ENCODE measurements at regions not wholly inside any gene's neighbourhood (a gene's known extent, or its start where the extent isn't known, plus 50 kb on each side); places are given as distances from the start of the nearest gene placed in this dataset.

DNA sequence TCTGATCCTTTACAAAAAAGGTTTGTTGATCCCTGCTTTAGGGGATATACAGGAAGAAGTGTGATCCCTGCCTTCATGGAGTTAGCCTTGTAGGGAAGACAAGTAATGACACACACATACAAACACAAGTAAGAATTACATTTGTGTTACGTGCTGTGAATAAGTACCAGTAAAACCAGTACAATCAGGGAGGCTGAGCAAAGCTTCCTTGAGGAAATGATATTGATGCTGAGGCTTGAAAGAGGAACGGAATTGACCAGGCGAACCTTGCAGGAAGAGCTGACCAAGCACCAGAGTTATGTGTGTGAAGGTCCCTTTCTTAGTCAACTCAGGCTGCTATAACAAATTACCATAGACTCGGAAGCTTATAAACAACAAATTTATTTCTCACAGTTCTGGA lies 83.6 kb upstream of the CACUL1 start:
- no peak for DNase-seq
- H3K27ac ChIP-seq, result no peak overlapping the region
- WGBS, 3 donors, result 86 to 91% (median 89%) methylated on average over 4 of the region's 4 CpGs
- ATAC-seq, result no peak
- TF ChIP-seq, protein P1, sequence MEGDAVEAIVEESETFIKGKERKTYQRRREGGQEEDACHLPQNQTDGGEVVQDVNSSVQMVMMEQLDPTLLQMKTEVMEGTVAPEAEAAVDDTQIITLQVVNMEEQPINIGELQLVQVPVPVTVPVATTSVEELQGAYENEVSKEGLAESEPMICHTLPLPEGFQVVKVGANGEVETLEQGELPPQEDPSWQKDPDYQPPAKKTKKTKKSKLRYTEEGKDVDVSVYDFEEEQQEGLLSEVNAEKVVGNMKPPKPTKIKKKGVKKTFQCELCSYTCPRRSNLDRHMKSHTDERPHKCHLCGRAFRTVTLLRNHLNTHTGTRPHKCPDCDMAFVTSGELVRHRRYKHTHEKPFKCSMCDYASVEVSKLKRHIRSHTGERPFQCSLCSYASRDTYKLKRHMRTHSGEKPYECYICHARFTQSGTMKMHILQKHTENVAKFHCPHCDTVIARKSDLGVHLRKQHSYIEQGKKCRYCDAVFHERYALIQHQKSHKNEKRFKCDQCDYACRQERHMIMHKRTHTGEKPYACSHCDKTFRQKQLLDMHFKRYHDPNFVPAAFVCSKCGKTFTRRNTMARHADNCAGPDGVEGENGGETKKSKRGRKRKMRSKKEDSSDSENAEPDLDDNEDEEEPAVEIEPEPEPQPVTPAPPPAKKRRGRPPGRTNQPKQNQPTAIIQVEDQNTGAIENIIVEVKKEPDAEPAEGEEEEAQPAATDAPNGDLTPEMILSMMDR (IDR thresholded peaks at IDR 0.05), result no peak
- H3K4me1 ChIP-seq, result no peaks in the 10 kb centered on the region
- no peak overlapping the region for H3K4me3 ChIP-seq
- no peaks in the 10 kb centered on the region for H3K36me3 ChIP-seq (ENCODE audit: insufficient read depth in 1 of 2, low read depth in 1 of 2)
- H3K27me3 ChIP-seq (ENCODE audit: insufficient read depth in 3 of 3, low read length in 2 of 3), result no peaks in the 10 kb centered on the region
- H3K9me3 ChIP-seq, result no peaks in the 10 kb centered on the region
- intact Hi-C loops (cut with DNase I), result no loop called here

DNA sequence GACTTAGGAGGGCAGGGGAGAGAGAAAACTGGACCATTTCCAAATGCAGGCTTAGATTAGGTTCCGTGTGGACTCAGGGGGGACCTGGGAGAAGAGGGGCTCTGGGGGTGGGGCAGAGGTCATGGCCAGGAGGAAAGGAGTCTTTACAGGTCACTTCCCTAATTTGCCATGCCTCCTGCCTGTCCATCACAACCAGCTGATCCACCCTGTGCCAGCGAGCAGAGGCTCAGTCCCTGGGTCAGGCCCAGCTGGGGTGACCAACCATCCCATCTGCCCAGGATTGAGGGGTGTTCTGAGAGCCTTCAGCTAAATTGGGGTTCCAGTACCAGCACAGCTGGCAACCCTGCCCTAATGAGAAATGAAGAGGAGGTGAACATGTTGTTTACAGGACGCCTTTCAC lies 84.6 kb upstream of the CACUL1 start:
- Histone ChIP-seq H3K4me3 (no peak overlapping the region), H3K27ac (no peak overlapping the region), H3K36me3 (ENCODE audit: insufficient read depth in 1 of 2, low read depth in 1 of 2) (no peaks in the 10 kb centered on the region), H3K4me1 (no peaks in the 10 kb centered on the region), H3K9me3 (no peaks in the 10 kb centered on the region), H3K27me3 (ENCODE audit: insufficient read depth in 3 of 3, low read length in 2 of 3) (no peaks in the 10 kb centered on the region)
- ATAC-seq (no peak), DNase-seq (no peak)
- TF ChIP-seq, protein P1 (IDR thresholded peaks at IDR 0.05), result no peak
- 85 to 93% (median 87%) methylated on average over 3 of the region's 3 CpGs for WGBS, 3 donors
- intact Hi-C loops (cut with DNase I), result no loop called here

DNA sequence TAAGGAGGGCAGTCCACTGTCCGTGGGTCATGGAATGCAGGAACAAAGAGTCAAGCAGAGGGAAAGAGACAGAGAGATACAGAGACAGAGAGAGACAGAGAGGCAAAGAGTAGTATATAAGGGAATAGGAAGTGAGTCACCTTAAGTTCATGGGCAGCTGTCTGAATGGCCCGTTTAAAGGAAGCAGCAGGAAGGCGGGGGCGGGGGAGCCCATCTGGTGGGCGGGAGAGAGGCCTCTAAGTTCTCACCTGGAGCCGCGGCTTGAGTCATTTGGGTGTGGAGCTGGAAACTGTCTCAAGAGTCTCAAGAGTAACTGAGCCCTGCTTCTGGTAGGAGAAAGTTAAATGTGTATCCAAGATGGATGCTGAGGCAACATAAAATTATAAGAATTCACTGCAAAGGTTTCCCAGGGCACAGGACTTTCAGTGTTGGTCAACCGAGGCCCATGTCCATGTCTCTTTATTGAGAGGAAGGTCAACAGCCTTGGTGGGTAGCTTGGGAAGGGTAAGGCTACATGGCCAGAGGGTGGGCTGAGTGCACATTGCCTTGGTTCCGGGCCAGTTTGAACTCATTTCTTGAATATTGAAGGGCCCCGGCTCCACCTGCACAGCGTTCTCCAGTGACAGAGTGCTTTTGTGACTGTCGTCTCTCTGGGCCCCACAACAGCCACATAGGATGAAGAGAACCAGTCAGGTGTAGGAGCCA lies 85.5 kb upstream of the CACUL1 start:
- TF ChIP-seq, protein P1 (IDR thresholded peaks at IDR 0.05), result no peak
- ATAC-seq, result no peak
- no peaks in the 10 kb centered on the region for H3K36me3 ChIP-seq (ENCODE audit: insufficient read depth in 1 of 2, low read depth in 1 of 2)
- intact Hi-C loops (cut with DNase I), result no loop called here
- no peaks in the 10 kb centered on the region for H3K9me3 ChIP-seq
- WGBS, 3 donors, result 85 to 87% (median 86%) methylated on average over 12 of the region's 12 CpGs
- no peak for DNase-seq
- no peaks in the 10 kb centered on the region for H3K27me3 ChIP-seq (ENCODE audit: insufficient read depth in 3 of 3, low read length in 2 of 3)
- no peak overlapping the region for H3K27ac ChIP-seq
- peaks cover 7% of the 10 kb centered on the region for H3K4me1 ChIP-seq
- no peak overlapping the region for H3K4me3 ChIP-seq

DNA sequence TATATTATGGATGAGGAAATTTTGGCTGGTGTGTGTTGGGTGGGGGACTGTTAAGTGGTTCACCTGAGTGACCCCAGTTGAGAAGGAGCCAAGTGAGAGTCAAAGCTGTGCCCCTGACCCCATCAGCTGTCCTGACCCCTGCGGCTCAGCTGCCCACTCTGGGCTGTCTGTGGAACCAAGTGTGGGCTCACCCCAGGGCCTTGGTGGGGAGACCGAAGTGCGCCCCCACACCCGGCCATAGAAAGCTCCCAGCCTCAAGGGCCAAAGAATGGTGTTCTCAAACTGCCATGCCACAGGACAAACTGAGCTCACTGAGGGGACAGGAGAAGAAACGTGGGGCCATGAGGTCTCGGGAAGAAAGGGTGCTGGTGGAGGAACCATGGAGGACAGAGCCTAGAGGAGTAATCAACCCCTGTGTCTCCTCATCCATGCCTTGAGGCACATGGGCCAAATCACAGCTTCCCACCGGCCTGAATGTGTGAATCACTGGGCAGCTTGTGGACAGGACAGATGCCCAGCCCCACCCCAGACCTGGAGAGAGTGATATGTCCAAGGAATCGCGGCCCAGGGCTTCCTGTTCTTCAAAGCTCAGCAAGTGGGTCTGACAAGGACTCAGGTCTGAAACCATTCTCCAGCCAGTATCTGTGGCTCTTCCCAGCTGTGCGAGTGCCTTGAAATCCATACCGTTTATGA lies 86.2 kb upstream of the CACUL1 start:
- TF ChIP-seq, protein P1 (IDR thresholded peaks at IDR 0.05), result no peak
- no peak for ATAC-seq
- peaks cover 7% of the 10 kb centered on the region for H3K4me1 ChIP-seq
- WGBS, 3 donors, result 80 to 91% (median 87%) methylated on average over 11 of the region's 11 CpGs
- intact Hi-C loops (cut with DNase I), result no loop called here
- H3K27ac ChIP-seq, result no peak overlapping the region
- H3K4me3 ChIP-seq, result no peak overlapping the region
- no peaks in the 10 kb centered on the region for H3K36me3 ChIP-seq (ENCODE audit: insufficient read depth in 1 of 2, low read depth in 1 of 2)
- H3K27me3 ChIP-seq (ENCODE audit: insufficient read depth in 3 of 3, low read length in 2 of 3), result no peaks in the 10 kb centered on the region
- no peaks in the 10 kb centered on the region for H3K9me3 ChIP-seq
- DNase-seq, result no peak
